Renal cortex interstitium (tissue), 11 donors: ENCODE measurements at regions not wholly inside any gene's neighbourhood (a gene's known extent, or its start where the extent isn't known, plus 50 kb on each side); places are given as distances from the start of the nearest gene placed in this dataset.
"Not testable (repeated sequence)": the region's sequence is repeated elsewhere in the genome, so short reads cannot be mapped to it uniquely, and the experiment has no call there.

Experiments
- DNase-seq, 11 donors: peaks; one replicate each; pipeline ENCODE4 v3.0.0-alpha.2; 2013; ENCODE audit warnings: low read depth in 9 of 11, low spot score in 4 of 11; ENCODE audit errors: extremely low read depth in 1 of 11

DNA sequence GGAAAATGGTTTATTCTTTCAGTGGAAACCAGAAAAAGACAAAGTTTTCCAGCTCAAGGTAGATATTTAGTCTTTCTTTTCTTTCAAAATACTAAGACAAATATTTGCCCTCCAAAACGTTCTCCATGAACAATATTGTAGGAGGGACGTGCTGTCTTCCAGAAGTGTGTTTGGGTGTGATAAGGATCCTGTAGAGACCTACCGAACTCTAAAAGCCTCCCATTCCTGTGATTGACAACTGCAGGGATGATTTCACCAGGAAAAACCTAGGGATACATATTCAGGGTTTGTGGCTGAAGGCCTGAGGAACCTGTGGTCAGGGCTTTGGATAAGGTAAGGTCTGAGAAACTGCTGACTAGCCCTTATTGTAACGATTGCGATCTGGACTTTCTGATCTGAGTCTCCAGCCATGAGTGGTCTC is 167.1 kb downstream of the ZNF648 start:
- DNase-seq, result no peak

DNA sequence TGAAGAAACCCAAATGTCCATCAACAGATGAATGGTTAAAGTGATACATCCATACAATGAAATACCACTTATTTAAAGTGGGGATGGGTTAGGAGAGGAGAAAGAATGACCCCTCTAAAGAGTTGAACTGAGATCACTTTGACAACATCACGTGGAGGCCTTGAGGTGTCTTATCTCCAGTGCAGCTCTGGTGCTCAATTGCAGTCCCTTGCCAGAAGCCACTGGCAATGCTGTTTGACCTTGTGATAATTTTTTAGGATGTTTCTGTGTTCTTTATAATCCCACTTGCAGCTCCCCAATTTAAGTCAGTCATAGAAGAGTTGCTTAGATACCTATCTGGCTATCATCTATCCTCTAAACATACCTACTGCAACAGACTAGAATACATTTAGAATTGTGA is 167.6 kb downstream of the ZNF648 start:
- DNase-seq, result no peak

DNA sequence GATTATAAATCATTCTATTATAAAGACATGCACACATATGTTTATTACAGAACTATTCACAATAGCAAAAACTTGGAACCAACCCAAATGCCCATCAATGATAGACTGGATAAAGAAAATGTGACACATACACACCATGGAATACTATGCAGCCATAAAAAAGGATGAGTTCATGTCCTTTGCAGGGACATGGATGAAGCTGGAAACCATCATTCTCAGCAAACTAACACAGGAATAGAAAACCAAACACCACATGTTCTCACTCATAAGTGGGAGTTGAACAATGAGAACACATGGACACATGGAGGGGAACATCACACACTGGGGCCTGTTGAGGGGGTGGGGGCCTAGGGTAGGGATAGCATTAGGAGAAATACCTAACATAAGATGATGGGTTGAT is 168.4 kb downstream of the ZNF648 start:
- not testable (repeated sequence) for DNase-seq

DNA sequence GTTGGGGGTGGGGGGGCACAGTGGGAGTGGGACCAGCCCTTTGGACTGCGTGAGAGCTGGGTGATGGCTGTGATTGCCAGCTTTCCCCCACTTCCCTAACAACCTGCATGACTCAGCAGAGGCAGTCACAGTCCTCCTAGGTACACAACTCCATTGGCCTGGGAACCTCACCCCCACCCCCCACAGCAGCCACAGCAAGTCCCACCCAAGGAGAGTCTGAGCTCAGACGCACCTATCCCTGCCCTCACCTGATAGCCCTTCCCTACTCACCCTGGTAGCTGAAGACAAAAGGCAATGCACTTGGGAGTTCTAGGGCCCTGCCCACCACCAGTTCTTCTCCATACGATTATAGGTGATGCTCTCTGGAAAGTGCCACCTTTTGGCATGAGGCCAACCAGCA is 188.9 kb downstream of the ZNF648 start:
- DNase-seq, result no peak

DNA sequence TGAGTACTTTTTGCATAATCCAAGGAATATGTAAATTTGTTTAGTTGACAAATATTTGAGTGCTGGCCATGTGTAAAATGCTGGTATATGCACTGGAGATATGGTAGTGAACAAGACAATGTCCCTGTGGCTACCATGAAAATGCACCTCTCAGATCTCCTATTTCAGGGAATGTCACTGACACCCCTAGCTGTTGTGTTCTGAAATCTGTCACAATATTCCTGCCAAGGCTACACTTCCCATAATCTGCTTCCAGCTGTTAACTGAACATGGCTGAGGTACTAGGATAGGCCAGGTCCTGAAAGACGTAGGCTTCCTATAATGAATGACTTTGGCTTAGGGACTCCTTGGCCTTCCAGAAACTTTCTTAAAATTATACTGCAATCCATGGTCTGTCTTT is 197.8 kb downstream of the ZNF648 start:
- DNase-seq, result no peak

DNA sequence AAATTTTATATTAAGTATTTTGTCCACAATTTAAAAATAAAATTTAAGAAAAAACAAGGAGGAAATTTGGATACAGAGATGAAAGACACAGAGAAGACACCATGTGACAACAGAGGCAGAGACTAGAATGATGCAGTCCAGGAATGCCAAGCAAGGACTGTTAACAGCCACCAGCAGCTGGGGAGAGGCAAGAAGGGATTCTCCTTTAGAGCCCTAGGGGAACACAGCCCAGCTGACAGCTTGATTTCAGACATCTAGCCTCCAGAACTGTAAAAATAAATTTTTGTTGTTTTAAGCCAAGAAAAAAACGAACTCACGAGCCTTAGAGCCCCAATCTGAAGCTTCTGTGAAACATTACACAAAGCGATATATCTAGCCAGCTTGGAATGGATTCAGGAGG is 198.5 kb downstream of the ZNF648 start:
- DNase-seq, result no peak

DNA sequence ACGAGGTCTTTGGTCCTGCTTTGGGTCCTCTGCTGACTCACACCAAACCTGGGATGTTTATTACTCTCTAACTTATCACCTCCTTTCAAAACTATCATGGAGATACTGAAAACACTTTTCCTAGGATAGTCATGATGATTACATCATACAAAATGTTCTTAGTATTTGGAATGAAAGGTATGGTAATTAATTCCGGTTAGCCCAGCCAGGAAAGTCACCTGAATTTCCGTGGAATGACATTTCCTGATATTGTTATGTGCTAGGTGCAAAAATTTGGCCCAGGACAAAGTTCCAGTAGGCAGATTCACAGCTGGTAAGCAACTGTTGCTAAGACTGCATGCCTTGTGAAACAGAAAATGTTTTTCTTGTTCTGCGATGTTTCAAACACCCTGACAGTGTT is 203.4 kb downstream of the ZNF648 start:
- no peak for DNase-seq
